HepG2 (cell line): ENCODE measurements at regions not wholly inside any gene's neighbourhood (a gene's known extent, or its start where the extent isn't known, plus 50 kb on each side); places are given as distances from the start of the nearest gene placed in this dataset.

ENCODE experiments used
- ATAC-seq: fragments of 200-7000 bp; cut with Tn5 transposase; 3 replicates; pipeline ENCODE4 v1.9.1; 2020; ENCODE audit warnings: mild to moderate bottlenecking, moderate library complexity
- BruUV-seq: library from RNA; stranded (reverse); fragments of 400-500 nt; replicated peaks from 2 replicates; lab custom pipeline; 2021; lab: Mats Ljungman, UMichigan
- CTCF ChIA-PET: fragments of 300-600 bp; formaldehyde crosslinking; extraction: SDS; loops from one replicate; lab custom pipeline; 2021; ENCODE audit warnings: low total read pairs, inconsistent platforms, low intra/inter-chr PET ratio; lab: Yijun Ruan, JAX
- POLR2A ChIA-PET: fragments of 350-600 bp; sonication (Branson Sonifier 250); formaldehyde crosslinking; loops from one replicate; lab custom pipeline; 2020; ENCODE audit warnings: antibody characterized with exemption, inconsistent platforms; lab: Yijun Ruan, JAX
- DNase-seq: peaks from one replicate; pipeline ENCODE4 v3.0.0-alpha.2; 2015; ENCODE audit warnings: low spot score
- FAIRE-seq: peaks from 3 replicates; lab custom pipeline; 2011; peaks lifted over from hg19 to GRCh38; lab: Jason Lieb, UNC
- H2AFZ ChIP-seq: one replicate; pipeline ENCODE4 v1.6.1; 2011; ENCODE audit warnings: low read length, inconsistent platforms
- H3K27ac ChIP-seq: fragments of 300-600 bp; 3 replicates; pipeline ENCODE4 v1.8.0; 2011; ENCODE audit warnings: mixed run types, mild to moderate bottlenecking, mixed read lengths, low read length, inconsistent platforms; ENCODE audit not compliant: insufficient read depth; ENCODE audit errors: extremely low read length
- H3K27me3 ChIP-seq, 2 experiments: fragments of 200-600 bp in 1 of 2; 2 replicates in 1 of 2; 3 replicates in 1 of 2; pipeline versions ENCODE4 v1.6.0 to v1.8.0; 2011; ENCODE audit warnings: low read length in 2 of 2, mild to moderate bottlenecking in 2 of 2, moderate library complexity in 2 of 2, inconsistent platforms in 1 of 2; ENCODE audit not compliant: insufficient read depth in 2 of 2, control insufficient read depth in 1 of 2
- H3K36me3 ChIP-seq, 2 experiments: fragments of 200-600 bp in 1 of 2; replicated peaks in 1 of 2; 2 replicates in 1 of 2; 3 replicates in 1 of 2; pipeline versions ENCODE4 v1.5.1 to v1.8.0; 2011; ENCODE audit warnings: low read length in 2 of 2, inconsistent platforms in 1 of 2; ENCODE audit not compliant: insufficient read depth in 2 of 2, control insufficient read depth in 1 of 2
- H3K4me1 ChIP-seq: 2 replicates; pipeline ENCODE4 v1.5.1; 2012; ENCODE audit warnings: low read length, inconsistent platforms; ENCODE audit not compliant: insufficient read depth
- H3K4me2 ChIP-seq: 2 replicates; pipeline ENCODE4 v1.6.0; 2011; ENCODE audit warnings: low read depth, low read length, inconsistent platforms
- H3K4me3 ChIP-seq, 3 experiments: fragments of 200-600 bp in 1 of 3; sonication (generic), shearing (Covaris generic) in 1 of 3; replicated peaks in 1 of 3; 2 replicates each; pipeline ENCODE4 v1.5.1; 2011 to 2016; ENCODE audit warnings: low read length in 3 of 3, inconsistent platforms in 2 of 3, low read depth in 2 of 3, mild to moderate bottlenecking in 2 of 3, control low read depth in 1 of 3, mixed read lengths in 1 of 3; ENCODE audit not compliant: insufficient read depth in 1 of 3
- H3K79me2 ChIP-seq: one replicate; pipeline ENCODE4 v1.6.1; 2011; ENCODE audit warnings: low read length, inconsistent platforms; ENCODE audit not compliant: insufficient read depth
- H3K9ac ChIP-seq: 2 replicates; pipeline ENCODE4 v1.6.0; 2011; ENCODE audit warnings: mild to moderate bottlenecking, low read depth, low read length, inconsistent platforms; ENCODE audit not compliant: insufficient read depth
- H3K9me3 ChIP-seq: 2 replicates; pipeline ENCODE4 v1.5.1; 2012; ENCODE audit warnings: mild to moderate bottlenecking, low read length
- H4K20me1 ChIP-seq: 2 replicates; pipeline ENCODE4 v1.6.0; 2011; ENCODE audit warnings: inconsistent platforms, mild to moderate bottlenecking, low read length, moderate library complexity; ENCODE audit not compliant: insufficient read depth
- CEBPG ChIP-seq: IDR thresholded peaks from 2 replicates; pipeline ENCODE4 v1.6.1; 2016
- HNRNPUL1 ChIP-seq: fragments of 200-400 bp; formaldehyde crosslinking; IDR thresholded peaks from 2 replicates; pipeline ENCODE4 v1.6.1; 2017; ENCODE audit warnings: low read depth, mild to moderate bottlenecking, low read length, moderate library complexity
- HOXA3 ChIP-seq: sonication (generic); formaldehyde crosslinking; IDR thresholded peaks from 2 replicates; pipeline ENCODE4 v1.5.0; 2020; ENCODE audit warnings: missing genetic modification reagents
- POLR2AphosphoS5 ChIP-seq: IDR thresholded peaks from 2 replicates; pipeline ENCODE4 v1.6.1; 2012; ENCODE audit warnings: low read depth, low read length
- ZNF775 ChIP-seq: sonication (generic); formaldehyde crosslinking; IDR thresholded peaks from 2 replicates; pipeline ENCODE4 v1.4.0; 2020; ENCODE audit warnings: missing genetic modification reagents, mild to moderate bottlenecking, moderate library complexity, borderline replicate concordance
- WGBS: methylation state at CpG from one replicate; pipeline ENCODE4 v1.1.6; 2017; ENCODE audit warnings: low lambda C conversion rate; 5-methylcytosine and 5-hydroxymethylcytosine counted together
- in situ Hi-C: cut with HindIII; loops from 2 replicates; pipeline ENCODE4 v1.10.0; 2017; ENCODE audit warnings: low pct_unique_long_range_greater_than_20kb; ENCODE audit not compliant: extremely low pct_ligation_motif_present
- intact Hi-C: fragments of 100-400 bp; cut with micrococcal nuclease; formaldehyde crosslinking; loops from one replicate; pipeline ENCODE4 v1.10.0; 2022; ENCODE audit not compliant: unreplicated experiment
- TF ChIP-seq, protein P1 (sequence below): sonication (generic); formaldehyde crosslinking; IDR thresholded peaks from 2 replicates; pipeline ENCODE4 v1.4.0; 2020; ENCODE audit warnings: missing genetic modification reagents
- TF ChIP-seq, protein P2 (sequence below): sonication (generic); formaldehyde crosslinking; IDR thresholded peaks from 2 replicates; pipeline ENCODE4 v1.4.0; 2020; ENCODE audit warnings: missing genetic modification reagents
- TF ChIP-seq, protein P3 (sequence below): fragments of 450-650 bp; IDR thresholded peaks from 2 replicates; pipeline ENCODE4 v1.6.1; 2017; ENCODE audit warnings: mild to moderate bottlenecking

DNA sequence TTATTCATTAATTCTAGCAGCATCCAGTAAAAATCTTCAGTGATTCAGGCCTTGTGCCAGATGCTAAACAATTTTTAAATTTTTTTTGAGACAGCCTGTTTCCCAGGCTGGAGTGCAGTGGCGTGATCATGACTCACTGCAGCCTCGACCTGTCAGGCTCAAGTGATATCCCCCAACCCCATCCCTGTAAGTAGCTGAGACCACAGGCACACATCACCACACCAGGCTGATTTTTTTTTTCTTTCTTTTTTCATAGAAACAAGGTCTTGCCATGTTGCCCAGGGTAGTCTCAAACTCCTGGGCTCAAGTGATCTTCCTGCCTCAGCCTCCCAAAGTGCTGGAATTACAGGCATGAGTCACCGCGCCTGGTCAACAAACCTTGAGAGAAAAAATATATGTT lies 705.5 kb downstream of the ARAP2 start:
- whole genome bisulfite sequencing: 51% methylated on average over 4 of the region's 4 CpGs
- Histone ChIP-seq H3K27ac (no peak overlapping the region), H3K27me3 (no peaks in the 10 kb centered on the region), H3K79me2 (no peaks in the 10 kb centered on the region), H4K20me1 (no peaks in the 10 kb centered on the region), H3K9me3 (no peaks in the 10 kb centered on the region), H3K4me3 (no peak overlapping the region), H3K4me2 (no peak overlapping the region), H3K4me1 (no peaks in the 10 kb centered on the region), H2AFZ (no peak overlapping the region), H3K9ac (no peak overlapping the region), H3K36me3 (no peaks in the 10 kb centered on the region)
- TF ChIP-seq POLR2AphosphoS5 (no peak), HOXA3 (CRISPR knock-in tag) (no peak)
- POLR2A ChIA-PET: no interaction called here
- DNase-seq: no peak
- CTCF ChIA-PET: no interaction called here
- BruUV-seq: no TSS peak
- no peak for ATAC-seq
- intact Hi-C loops (no loop called here), in situ Hi-C loops (no loop called here)
- FAIRE-seq: no peak

DNA sequence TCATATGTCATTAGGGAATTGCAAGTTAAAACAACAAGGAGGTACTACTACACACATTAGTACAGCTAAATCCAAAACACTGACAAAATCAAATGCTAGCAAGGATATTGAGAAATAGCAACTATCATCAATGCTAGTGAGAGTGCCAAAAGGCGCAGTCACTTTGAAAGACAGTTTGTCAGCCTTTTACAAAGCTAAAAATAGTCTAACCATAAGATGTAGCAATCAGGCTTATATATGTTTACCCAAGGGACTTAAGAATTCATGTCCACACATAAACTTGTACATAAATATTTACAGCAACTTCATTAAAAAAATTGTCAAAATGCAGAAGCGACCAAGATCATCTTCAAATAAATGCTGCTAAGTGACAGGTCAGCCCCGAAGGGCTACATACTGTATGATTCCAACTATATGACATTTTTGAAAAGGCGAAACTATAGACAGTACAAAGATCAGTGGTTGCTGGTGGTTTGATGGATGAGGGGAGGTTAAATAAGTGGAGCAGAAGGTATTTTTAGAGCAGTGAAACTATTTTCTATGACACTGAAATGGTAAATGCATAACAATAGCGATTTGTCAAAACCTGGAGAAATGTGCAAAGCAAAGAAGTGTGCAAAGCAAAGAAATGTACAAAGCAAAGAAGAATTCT lies 704.8 kb downstream of the ARAP2 start:
- no peak for TF ChIP-seq HNRNPUL1
- no peak for TF ChIP-seq ZNF775 (CRISPR knock-in tag)
- TF ChIP-seq CEBPG (CRISPR knock-in tag): no peak
- TF ChIP-seq, protein P1, sequence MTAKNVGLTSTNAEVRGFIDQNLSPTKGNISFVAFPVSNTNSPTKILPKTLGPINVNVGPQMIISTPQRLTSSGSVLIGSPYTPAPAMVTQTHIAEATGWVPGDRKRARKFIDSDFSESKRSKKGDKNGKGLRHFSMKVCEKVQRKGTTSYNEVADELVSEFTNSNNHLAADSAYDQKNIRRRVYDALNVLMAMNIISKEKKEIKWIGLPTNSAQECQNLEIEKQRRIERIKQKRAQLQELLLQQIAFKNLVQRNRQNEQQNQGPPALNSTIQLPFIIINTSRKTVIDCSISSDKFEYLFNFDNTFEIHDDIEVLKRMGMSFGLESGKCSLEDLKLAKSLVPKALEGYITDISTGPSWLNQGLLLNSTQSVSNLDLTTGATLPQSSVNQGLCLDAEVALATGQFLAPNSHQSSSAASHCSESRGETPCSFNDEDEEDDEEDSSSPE (CRISPR knock-in tag): no peak
- TF ChIP-seq, protein P2, sequence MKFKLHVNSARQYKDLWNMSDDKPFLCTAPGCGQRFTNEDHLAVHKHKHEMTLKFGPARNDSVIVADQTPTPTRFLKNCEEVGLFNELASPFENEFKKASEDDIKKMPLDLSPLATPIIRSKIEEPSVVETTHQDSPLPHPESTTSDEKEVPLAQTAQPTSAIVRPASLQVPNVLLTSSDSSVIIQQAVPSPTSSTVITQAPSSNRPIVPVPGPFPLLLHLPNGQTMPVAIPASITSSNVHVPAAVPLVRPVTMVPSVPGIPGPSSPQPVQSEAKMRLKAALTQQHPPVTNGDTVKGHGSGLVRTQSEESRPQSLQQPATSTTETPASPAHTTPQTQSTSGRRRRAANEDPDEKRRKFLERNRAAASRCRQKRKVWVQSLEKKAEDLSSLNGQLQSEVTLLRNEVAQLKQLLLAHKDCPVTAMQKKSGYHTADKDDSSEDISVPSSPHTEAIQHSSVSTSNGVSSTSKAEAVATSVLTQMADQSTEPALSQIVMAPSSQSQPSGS: no peak
- TF ChIP-seq, protein P3, sequence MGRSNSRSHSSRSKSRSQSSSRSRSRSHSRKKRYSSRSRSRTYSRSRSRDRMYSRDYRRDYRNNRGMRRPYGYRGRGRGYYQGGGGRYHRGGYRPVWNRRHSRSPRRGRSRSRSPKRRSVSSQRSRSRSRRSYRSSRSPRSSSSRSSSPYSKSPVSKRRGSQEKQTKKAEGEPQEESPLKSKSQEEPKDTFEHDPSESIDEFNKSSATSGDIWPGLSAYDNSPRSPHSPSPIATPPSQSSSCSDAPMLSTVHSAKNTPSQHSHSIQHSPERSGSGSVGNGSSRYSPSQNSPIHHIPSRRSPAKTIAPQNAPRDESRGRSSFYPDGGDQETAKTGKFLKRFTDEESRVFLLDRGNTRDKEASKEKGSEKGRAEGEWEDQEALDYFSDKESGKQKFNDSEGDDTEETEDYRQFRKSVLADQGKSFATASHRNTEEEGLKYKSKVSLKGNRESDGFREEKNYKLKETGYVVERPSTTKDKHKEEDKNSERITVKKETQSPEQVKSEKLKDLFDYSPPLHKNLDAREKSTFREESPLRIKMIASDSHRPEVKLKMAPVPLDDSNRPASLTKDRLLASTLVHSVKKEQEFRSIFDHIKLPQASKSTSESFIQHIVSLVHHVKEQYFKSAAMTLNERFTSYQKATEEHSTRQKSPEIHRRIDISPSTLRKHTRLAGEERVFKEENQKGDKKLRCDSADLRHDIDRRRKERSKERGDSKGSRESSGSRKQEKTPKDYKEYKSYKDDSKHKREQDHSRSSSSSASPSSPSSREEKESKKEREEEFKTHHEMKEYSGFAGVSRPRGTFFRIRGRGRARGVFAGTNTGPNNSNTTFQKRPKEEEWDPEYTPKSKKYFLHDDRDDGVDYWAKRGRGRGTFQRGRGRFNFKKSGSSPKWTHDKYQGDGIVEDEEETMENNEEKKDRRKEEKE: no peak
- TF ChIP-seq, all 625 proteins: peak for 0
- ChIA-PET CTCF (no interaction called here), POLR2A (no interaction called here)
- Histone ChIP-seq H3K9me3 (no peaks in the 10 kb centered on the region), H3K4me3 (no peak overlapping the region), H4K20me1 (no peaks in the 10 kb centered on the region), H3K9ac (no peak overlapping the region), H3K27ac (no peak overlapping the region), H3K4me1 (no peaks in the 10 kb centered on the region), H2AFZ (no peak overlapping the region), H3K36me3 (no peaks in the 10 kb centered on the region), H3K4me2 (no peak overlapping the region), H3K27me3 (no peaks in the 10 kb centered on the region), H3K79me2 (no peaks in the 10 kb centered on the region)
- 0% methylated on average over 5 of the region's 5 CpGs for WGBS
- intact Hi-C loops (no loop called here), in situ Hi-C loops (no loop called here)
- FAIRE-seq (no peak), DNase-seq (no peak), ATAC-seq (no peak)
- no TSS peak for BruUV-seq
